ENCODE measurements at regions not wholly inside any gene's neighbourhood (a gene's known extent, or its start where the extent isn't known, plus 50 kb on each side); places are given as distances from the start of the nearest gene placed in this dataset.
"Not testable (repeated sequence)": the region's sequence is repeated elsewhere in the genome, so short reads cannot be mapped to it uniquely, and the experiment has no call there.

GRCh38 chr3:159401069-159401468, 587.6 kb upstream of the IL12A start:
- no peak for DNase-seq

- not testable (repeated sequence) for DNase-seq
Measured at GRCh38 chr3:159409711-159410110, 578.9 kb upstream of the IL12A start.

DNA sequence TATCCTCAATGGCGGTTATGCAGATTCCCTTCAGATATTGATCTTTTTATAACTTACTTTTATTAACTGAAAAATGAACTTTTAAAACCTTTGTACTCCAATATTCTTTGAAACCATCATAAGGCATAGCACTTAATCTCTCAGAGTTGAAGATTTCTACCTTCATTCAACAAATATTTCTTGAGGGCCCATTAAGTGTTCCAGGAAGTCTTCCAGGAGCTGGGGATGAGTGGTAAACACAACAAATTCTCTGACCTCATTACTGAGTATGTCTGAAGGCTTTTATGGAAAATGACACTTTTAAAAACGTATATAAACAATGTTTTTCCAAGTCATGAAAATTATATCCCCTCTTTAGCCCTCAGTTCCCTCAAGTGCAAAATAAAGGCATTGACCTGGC, 575.3 kb upstream of the IL12A start:
- no peak for DNase-seq

- DNase-seq, result no peak
Measured at GRCh38 chr3:159416856-159417255, 571.8 kb upstream of the IL12A start.

- DNase-seq, result no peak
Measured at GRCh38 chr3:159417761-159418160, 570.9 kb upstream of the IL12A start.

DNA sequence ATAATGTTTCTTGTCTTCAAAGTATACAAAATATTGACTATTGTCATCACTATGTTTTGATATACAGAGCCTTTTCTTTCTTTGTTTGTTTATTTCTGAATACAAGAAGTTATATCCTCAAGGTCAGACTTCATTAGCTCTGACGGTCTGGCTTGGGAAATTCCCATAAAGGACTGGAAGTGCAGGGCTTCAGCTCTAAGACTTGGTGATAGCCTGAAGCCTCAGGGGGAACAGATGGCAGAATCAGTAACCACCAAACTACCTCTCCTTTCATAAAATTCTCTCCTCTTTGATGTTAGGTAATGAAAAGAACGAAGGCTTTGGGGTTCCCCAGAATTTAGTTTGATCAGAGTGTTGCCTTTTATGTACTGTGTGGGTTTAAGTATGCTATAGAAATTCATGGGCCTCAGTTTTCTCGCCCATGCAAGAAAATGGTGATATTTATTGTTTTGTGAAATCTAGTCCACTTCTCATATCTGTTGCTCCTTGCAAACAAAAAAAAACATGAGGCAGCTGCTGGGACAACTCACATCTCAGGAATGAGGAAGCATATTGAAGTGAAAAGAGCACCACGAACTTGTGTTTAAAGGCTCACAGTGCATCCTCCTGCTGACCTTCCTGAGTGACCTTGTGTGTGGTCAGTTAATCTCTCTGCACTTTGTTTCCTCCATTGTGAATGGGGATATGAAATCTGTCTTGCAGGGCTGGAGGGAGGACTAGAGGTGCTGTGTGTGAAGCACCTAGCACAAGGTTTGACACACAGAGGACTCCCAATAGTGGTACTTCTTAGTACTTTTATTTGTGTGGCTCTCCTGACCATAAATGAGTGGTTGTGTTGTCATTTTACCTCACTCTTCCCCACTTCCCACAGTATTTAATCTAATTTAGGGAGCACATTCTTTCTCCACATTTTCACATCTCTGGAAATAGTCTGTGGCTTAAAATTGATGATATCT, 569.8 kb upstream of the IL12A start:
- no peak for DNase-seq

GRCh38 chr3:159429702-159430101, 558.9 kb upstream of the IL12A start:
- DNase-seq, result no peak

DNA sequence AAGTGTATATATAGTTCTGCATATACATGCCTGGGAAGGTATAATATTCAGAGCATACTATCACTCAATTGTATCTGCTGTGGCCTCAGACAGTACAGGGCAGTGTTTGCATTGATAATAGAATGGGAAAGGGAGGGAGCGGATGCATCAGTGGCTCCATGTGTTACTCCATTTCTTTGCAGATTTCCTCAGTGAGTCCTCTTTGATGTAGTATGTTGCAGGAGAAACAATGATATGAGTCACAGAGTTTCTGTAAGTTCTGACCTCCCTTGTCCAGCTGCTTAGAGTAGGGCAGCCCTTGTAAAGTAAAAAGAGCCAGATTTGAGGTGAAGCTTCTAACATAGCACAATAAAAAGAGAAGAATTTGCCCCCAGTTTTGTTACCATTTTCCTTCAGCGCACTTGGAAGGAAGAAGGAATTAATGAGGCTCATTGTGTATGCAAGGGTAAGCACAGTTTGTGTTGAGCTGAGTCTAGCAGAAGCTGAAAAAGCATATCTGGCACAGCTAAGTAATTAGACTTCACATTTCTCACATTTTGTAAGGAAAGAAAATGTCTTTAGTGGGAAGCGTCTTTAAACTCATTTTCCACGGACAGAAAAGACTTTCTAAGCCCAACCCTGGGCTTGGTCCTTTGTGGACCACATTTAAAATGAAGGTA, 555.8 kb upstream of the IL12A start:
- no peak for DNase-seq

DNA sequence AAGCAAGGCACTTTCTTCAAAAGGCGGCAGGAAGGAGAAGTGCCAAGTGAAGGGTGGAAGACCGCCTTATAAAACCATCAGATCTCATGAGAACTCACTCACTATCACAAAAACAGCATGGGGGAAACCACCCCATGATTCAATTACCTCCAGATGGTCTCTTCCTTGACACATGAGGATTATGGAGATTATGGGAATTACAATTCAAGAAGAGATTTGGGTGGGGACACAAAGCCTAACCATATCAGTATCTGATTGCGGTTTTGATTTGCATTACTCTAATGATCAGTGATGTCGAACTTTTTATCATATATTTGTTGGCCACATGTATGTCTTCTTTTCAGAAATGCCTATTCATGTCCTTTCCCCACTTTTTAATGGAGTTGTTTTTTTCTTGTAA, 549.3 kb upstream of the IL12A start:
- DNase-seq, result no peak

DNA sequence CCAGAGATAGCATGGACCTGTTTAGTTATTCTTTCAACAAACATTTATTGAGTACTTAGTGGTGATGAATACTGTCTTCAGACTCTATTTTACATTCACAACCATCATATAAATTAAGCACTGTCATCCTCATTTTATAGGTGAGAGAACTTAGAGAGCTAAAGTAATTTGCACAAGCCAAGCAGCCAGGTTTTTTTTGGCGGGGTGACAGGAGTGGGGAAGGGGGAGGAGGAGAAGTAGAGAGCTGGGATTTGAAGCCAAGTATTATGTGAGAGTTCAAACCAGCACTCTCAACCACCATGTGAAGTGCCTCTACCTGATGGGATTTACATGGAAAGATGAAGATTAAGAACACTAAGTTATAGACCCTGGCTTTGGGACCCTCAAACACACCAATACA, 547.4 kb upstream of the IL12A start:
- no peak for DNase-seq

GRCh38 chr3:159443266-159443665, 545.4 kb upstream of the IL12A start:
- no peak for DNase-seq

DNA sequence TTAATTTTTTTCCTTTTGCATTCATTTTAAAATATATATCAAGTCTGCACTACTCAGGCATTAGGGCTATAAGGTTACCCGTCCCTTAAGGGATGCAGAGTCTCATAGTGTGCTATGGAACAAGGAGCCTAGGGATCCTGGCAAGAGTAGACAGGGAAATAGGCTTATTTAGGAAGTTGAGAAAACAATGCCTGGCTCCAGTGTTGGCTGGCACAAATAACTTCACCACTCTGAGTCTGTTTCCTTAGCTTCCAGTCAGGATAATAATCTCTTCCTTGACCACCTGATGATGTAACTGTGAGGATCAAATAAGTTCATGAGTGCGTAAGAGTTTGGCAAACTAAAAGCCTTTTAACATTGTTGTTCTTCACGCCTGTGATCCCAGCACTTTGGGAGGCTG, 540.8 kb upstream of the IL12A start:
- DNase-seq, result no peak

DNA sequence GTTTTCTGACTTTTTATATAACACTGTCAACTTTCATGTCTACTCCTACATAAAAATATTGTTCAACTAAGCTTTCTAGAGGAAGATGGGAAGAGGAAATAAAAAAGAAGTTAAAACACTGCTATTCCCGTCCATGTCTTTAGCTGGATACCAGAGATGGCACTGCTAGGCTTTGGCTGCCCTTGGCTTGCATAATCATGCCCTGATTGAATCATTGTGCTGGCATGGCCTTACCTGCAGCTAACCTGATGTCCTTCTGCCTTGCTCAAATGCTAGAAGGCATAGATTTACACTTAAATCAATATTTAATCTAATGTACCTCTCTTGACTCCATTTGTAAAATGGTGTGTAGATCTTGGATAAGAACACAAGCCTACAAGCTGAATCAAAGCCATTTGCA, 539.7 kb upstream of the IL12A start:
- DNase-seq, result no peak

DNA sequence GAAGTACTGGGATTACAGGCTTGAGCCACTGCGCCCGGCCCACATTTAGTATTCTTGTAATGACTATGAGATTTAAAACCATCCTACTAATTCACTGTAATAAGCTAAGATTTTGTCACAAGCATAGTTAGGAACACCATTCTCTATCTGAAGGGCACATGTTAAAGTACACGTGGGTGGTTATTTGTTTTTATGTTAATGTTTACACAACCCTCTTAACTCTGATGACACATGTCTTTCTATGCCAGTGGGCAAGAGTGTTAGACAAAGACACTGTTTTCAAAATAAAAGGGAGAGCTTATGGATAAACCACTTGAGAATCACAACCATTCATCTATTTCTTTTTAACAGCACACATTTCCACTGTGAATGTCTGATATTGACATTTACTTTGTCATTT, 537.6 kb upstream of the IL12A start:
- no peak for DNase-seq

- no peak for DNase-seq
Measured at GRCh38 chr3:159451482-159451881, 537.2 kb upstream of the IL12A start.

DNA sequence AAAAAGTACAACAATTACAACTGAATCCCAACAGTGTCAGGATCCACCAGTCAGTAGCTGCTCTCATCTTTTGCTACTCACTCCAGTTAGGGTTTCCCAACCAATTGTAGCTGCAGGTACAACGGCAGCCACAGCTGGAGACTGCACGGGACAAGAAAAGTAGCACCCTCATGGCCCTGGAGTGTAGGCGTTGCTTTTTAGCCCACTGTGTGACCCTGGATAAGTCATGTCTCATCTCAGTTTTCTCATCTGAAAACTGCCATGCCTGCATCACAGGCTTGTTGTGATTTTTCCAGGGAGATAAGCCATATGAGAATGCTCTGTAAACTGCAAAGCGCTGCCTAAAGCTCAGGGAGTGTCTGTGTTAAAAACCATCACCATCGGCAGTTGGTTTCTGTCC, 535.6 kb upstream of the IL12A start:
- DNase-seq, result no peak

DNA sequence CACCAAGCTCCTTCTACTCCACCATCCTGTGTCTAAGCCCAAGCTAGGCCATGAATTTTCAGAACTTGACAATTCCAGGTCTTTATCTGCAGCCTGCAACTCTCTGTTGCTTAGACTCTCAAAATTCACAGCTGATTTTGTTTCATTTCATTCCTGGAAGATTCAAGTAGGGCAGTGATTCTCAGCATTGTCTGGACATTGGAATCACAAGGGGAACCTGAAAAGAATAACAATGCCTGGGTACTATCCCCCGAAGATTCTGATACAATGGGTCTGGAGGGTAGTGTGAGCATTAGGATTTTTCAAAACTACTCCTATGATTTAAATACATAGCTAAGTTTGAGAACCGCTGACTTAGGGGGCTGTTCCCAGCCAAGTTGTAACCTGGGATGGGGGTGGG, 534.7 kb upstream of the IL12A start:
- DNase-seq, result no peak

GRCh38 chr3:159455741-159456181, 532.9 kb upstream of the IL12A start:
- no peak for DNase-seq

- no peak for DNase-seq
Measured at GRCh38 chr3:159458010-159458409, 530.6 kb upstream of the IL12A start.

- DNase-seq, result no peak
Measured at GRCh38 chr3:159458982-159459381, 529.7 kb upstream of the IL12A start.

DNA sequence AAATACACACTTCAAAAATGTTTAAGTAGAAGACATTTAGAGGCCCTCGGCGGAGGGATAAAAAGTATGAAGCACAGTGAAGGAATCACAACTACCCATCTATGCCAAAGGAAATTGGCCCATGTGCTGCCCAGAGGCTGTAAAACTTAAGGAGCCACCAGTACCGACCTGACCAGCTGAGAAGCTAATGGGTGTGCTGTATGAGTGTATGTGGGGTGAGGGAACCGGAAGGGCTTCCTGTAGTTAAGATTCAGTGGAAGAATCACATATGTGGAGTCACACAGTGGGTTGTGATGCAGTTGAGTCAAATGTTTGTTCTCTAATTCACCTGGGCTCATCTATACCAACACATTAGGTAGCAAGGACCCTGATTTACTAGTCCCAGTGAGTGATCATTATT, 516.0 kb upstream of the IL12A start:
- no peak for DNase-seq

DNA sequence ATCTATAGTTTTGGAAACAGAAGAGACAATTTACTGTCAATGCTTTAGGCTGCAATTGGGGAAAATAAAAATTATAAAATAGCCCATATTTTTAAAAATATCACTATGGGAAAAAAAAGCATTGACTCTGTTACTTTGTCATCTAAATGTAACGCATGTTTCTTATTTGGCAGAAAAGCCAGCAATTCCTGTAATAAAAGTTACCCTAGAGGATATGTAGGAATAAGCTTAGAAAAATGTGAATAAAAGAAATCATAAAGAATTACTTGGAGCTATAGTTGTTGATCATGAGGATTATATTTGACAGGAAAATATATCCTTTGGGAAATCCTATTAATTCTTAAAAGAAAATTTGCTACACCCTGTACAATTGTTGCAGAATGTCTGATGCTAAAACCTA, 515.4 kb upstream of the IL12A start:
- DNase-seq, result no peak

- DNase-seq, result no peak
Measured at GRCh38 chr3:159480046-159480445, 508.6 kb upstream of the IL12A start.

Data from T-helper 1 cell (primary cell).